Ascending aorta (tissue), 2 donors: ENCODE measurements at regions not wholly inside any gene's neighbourhood (a gene's known extent, or its start where the extent isn't known, plus 50 kb on each side); places are given as distances from the start of the nearest gene placed in this dataset.
"Not testable (repeated sequence)": the region's sequence is repeated elsewhere in the genome, so short reads cannot be mapped to it uniquely, and the experiment has no call there.

ENCODE experiments used
- DNase-seq, 2 donors: peaks; one replicate each; pipeline ENCODE4 v3.0.0-alpha.2; 2019; ENCODE audit warnings: low spot score in 2 of 2
- H3K27ac ChIP-seq, 2 donors: fragments of 200-600 bp; sonication (generic); one replicate each; pipeline ENCODE4 v1.5.1; 2016 to 2017; ENCODE audit warnings: mild to moderate bottlenecking in 1 of 2
- H3K27me3 ChIP-seq: fragments of 200-600 bp; sonication (generic); one replicate; pipeline ENCODE4 v1.5.1; 2017
- H3K36me3 ChIP-seq, 2 donors: fragments of 200-600 bp; sonication (generic); one replicate each; pipeline ENCODE4 v1.5.1; 2016
- H3K4me1 ChIP-seq, 2 donors: fragments of 200-600 bp; sonication (generic); one replicate each; pipeline ENCODE4 v1.5.1; 2016 to 2017; ENCODE audit warnings: mild to moderate bottlenecking in 1 of 2
- H3K4me3 ChIP-seq, 2 donors: fragments of 200-600 bp; sonication (generic); one replicate each; pipeline ENCODE4 v1.5.1; 2016 to 2017; ENCODE audit warnings: mild to moderate bottlenecking in 1 of 2
- H3K9me3 ChIP-seq, 2 donors: fragments of 200-600 bp; sonication (generic); one replicate each; pipeline ENCODE4 v1.5.1; 2016
- CTCF ChIP-seq, 3 experiments: fragments of 200-600 bp in 2 of 3; fragments of 450-650 bp in 1 of 3; sonication (generic) in 2 of 3; IDR thresholded peaks; one replicate each; pipeline ENCODE4 v1.5.1; 2016 to 2019; ENCODE audit warnings: antibody characterized with exemption in 3 of 3, mild to moderate bottlenecking in 1 of 3, moderate library complexity in 1 of 3
- intact Hi-C: fragments of 100-400 bp; cut with DNase I; formaldehyde crosslinking; loops from one replicate; pipeline ENCODE4 v1.15.1; 2023

- H3K4me3 ChIP-seq: no peak overlapping the region
- H3K27ac ChIP-seq: no peak overlapping the region
- intact Hi-C loops: no loop called here
- no peaks in the 10 kb centered on the region for H3K27me3 ChIP-seq
- no peaks in the 10 kb centered on the region for H3K9me3 ChIP-seq
- no peak for DNase-seq
- TF ChIP-seq CTCF (IDR thresholded peaks at IDR 0.05): no peak
- H3K36me3 ChIP-seq: no peaks in the 10 kb centered on the region
- peaks cover 4% of the 10 kb centered on the region in 2 donors for H3K4me1 ChIP-seq
These were observed 151.1 kb upstream of the ELL2 start for GRCh38 chr5:96112703-96113102.

DNA sequence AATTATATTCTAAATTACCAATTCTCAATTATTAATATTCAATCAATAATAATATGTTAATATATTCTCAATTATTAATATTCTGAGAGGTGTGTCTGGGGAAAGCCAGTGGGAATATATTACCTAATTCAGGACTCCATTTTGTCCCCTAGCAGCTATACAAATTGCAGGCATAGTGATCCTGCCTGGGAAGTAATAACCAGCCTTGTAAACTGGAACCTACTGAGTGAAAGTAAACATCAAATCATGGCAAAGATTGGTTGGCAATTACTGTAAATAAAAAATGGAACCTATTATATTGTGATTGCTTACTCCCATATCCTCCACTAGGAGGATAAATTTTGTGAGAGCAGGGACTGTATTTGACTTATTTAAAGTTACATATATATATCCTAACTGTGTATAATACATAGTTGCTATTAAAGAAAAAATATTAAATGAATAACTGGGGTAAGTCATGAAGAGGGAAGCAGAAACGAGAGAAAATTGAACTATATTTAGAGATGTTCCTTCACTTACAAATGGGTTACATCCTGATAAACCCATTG lies 150.5 kb upstream of the ELL2 start:
- H3K36me3 ChIP-seq: no peaks in the 10 kb centered on the region
- no peak overlapping the region for H3K4me3 ChIP-seq
- peaks cover 4% of the 10 kb centered on the region in 2 donors for H3K4me1 ChIP-seq
- H3K9me3 ChIP-seq: no peaks in the 10 kb centered on the region
- no peak for DNase-seq
- intact Hi-C loops: no loop called here
- H3K27me3 ChIP-seq: no peaks in the 10 kb centered on the region
- TF ChIP-seq CTCF (IDR thresholded peaks at IDR 0.05): no peak
- no peak overlapping the region for H3K27ac ChIP-seq

GRCh38 chr5:96111080-96111756 lies 149.6 kb upstream of the ELL2 start:
- no peak for TF ChIP-seq CTCF (IDR thresholded peaks at IDR 0.05)
- no peak for DNase-seq
- Histone ChIP-seq H3K9me3 (no peaks in the 10 kb centered on the region), H3K4me3 (no peak overlapping the region), H3K27ac (no peak overlapping the region), H3K36me3 (no peaks in the 10 kb centered on the region), H3K27me3 (no peaks in the 10 kb centered on the region), H3K4me1 (peaks cover 4% of the 10 kb centered on the region in 2 donors)
- intact Hi-C loops: no loop called here

DNA sequence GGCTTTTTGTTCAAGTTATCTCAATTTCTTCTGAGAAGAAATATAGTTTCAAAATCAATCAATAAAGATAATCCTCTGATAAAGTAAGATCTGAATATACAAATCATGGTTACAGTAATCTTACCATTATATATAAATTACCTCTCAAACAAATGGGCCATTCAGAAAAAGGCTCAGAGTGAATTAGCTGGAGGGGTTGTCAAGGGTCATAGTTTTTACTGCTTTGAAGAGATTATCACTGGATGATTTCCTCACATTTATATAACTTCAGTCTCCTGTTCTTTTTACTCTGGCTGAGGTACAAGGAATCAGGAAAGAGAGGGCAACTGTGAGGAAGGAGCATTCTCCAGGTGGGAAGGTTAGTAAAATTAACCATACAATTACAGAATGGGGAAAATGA lies 148.6 kb upstream of the ELL2 start:
- DNase-seq: no peak
- peaks cover 4% of the 10 kb centered on the region in 2 donors for H3K4me1 ChIP-seq
- intact Hi-C loops: no loop called here
- H3K27ac ChIP-seq: no peak overlapping the region
- TF ChIP-seq CTCF (IDR thresholded peaks at IDR 0.05): no peak
- H3K4me3 ChIP-seq: no peak overlapping the region
- H3K9me3 ChIP-seq: no peaks in the 10 kb centered on the region
- H3K27me3 ChIP-seq: no peaks in the 10 kb centered on the region
- no peaks in the 10 kb centered on the region for H3K36me3 ChIP-seq

DNA sequence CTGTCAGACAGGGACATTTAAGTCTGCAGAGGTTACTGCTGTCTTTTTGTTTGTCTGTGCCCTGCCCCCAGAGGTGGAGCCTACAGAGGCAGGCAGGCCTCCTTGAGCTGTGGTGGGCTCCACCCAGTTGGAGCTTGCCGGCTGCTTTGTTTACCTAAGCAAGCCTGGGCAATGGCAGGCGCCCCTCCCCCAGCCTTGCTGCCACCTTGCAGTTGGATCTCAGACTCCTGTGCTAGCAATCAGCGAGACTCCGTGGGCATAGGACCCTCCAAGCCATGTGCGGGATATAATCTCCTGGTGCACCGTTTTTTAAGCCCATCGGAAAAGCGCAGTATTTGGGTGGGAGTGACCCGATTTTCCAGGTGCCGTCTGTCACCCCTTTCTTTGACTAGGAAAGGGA lies 147.0 kb upstream of the ELL2 start:
- DNase-seq, H3K4me3 ChIP-seq, H3K36me3 ChIP-seq, H3K9me3 ChIP-seq, H3K27me3 ChIP-seq, intact Hi-C loops, H3K4me1 ChIP-seq, H3K27ac ChIP-seq: not testable (repeated sequence)

GRCh38 chr5:96103829-96104228 lies 142.2 kb upstream of the ELL2 start:
- H3K9me3 ChIP-seq, H3K27me3 ChIP-seq, DNase-seq, H3K27ac ChIP-seq, H3K4me1 ChIP-seq, H3K36me3 ChIP-seq, H3K4me3 ChIP-seq, intact Hi-C loops: not testable (repeated sequence)
